HFF-Myc (cell line): ENCODE measurements at regions not wholly inside any gene's neighbourhood (a gene's known extent, or its start where the extent isn't known, plus 50 kb on each side); places are given as distances from the start of the nearest gene placed in this dataset.

Source experiments
- DNase-seq: peaks from one replicate; pipeline ENCODE4 v3.0.0-alpha.2; 2011; ENCODE audit warnings: low read depth; ENCODE audit errors: extremely low read depth
- H3K4me3 ChIP-seq: replicated peaks from 2 replicates; pipeline ENCODE4 v1.5.1; 2011; ENCODE audit warnings: low read depth, mild to moderate bottlenecking, control low read depth, low read length
- CTCF ChIP-seq: IDR thresholded peaks from 2 replicates; pipeline ENCODE4 v1.5.1; 2012; ENCODE audit warnings: mild to moderate bottlenecking, low read depth, low read length, control low read depth; ENCODE audit errors: missing control alignments

- H3K4me3 ChIP-seq = no peak overlapping the region
- no peak for DNase-seq
- TF ChIP-seq CTCF = no peak
These were observed 2131.7 kb downstream of the MRPL39 start for GRCh38 chr21:23475281-23476219.

DNA sequence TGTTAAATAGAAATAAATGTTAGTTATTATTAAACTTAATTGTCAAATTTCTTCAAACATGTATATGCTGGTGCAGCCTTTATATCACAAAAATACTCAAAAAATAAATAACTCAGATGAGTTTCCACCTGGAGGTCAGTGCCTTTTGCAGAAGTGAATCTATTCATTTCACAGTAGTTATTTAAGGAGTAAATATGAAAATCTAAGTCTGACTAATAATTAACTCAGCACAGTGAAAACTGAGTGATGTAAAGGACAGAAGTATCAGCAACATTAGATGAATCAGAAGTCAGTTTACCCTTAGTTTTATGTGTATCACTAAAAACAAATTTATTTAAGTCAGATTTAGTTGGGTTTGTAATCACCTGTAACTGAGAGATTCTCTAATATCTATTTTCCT, 2135.4 kb downstream of the MRPL39 start:
- TF ChIP-seq CTCF = no peak
- no peak overlapping the region for H3K4me3 ChIP-seq
- DNase-seq = no peak

GRCh38 chr21:23463365-23463764, 2143.9 kb downstream of the MRPL39 start:
- H3K4me3 ChIP-seq = no peak overlapping the region
- TF ChIP-seq CTCF = no peak
- DNase-seq = no peak

DNA sequence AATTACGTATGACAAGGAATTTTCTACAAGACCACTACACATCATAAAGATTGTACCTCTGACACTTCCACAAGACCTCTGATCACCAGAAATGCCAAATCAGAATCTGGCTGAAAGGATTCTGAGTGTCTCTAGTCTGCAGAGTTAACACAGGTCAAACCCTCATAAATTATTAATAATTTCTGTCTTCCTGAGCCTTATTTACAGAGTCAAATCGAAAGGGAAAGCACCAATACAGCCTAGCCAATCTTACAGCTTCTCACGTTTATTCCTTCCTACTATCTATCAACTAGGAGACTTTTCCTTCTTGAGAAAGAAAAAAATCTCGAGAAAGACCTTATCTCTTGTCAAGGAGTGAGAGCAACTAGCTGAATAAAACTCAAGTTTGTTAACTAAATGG, 2151.6 kb downstream of the MRPL39 start:
- TF ChIP-seq CTCF = no peak
- DNase-seq = no peak
- no peak overlapping the region for H3K4me3 ChIP-seq

GRCh38 chr21:23452384-23453083, 2154.7 kb downstream of the MRPL39 start:
- DNase-seq = no peak
- TF ChIP-seq CTCF = no peak
- H3K4me3 ChIP-seq = no peak overlapping the region

DNA sequence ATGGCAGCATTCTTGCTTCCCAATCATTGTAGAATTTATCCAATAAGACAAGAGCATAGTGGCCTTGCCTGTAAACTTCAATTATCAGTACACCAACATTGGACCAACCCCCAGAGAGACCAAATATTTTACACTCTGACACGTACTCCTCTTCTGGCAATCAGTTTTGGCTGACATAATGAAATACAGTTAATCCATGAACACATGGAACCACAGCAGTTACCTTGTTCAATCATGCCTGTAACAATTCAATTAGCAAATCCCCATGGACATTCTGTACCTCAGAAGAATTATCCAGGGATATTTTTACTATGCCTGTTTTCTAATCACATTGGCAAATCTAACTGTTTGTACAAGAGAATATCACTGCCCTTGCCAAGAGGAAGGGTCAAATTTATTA, 2162.0 kb downstream of the MRPL39 start:
- DNase-seq = no peak
- H3K4me3 ChIP-seq = no peak overlapping the region
- TF ChIP-seq CTCF = no peak
